HG03558 (cell line): ENCODE measurements at regions not wholly inside any gene's neighbourhood (a gene's known extent, or its start where the extent isn't known, plus 50 kb on each side); places are given as distances from the start of the nearest gene placed in this dataset.
"Not testable (repeated sequence)": the region's sequence is repeated elsewhere in the genome, so short reads cannot be mapped to it uniquely, and the experiment has no call there.

Experiments used
- ATAC-seq: cut with Tn5 transposase; IDR thresholded peaks from one replicate; pipeline ENCODE4 v1.9.1; 2021; ENCODE audit warnings: moderate number of reproducible peaks; ENCODE audit not compliant: unreplicated experiment; ENCODE audit errors: extremely low read depth

DNA sequence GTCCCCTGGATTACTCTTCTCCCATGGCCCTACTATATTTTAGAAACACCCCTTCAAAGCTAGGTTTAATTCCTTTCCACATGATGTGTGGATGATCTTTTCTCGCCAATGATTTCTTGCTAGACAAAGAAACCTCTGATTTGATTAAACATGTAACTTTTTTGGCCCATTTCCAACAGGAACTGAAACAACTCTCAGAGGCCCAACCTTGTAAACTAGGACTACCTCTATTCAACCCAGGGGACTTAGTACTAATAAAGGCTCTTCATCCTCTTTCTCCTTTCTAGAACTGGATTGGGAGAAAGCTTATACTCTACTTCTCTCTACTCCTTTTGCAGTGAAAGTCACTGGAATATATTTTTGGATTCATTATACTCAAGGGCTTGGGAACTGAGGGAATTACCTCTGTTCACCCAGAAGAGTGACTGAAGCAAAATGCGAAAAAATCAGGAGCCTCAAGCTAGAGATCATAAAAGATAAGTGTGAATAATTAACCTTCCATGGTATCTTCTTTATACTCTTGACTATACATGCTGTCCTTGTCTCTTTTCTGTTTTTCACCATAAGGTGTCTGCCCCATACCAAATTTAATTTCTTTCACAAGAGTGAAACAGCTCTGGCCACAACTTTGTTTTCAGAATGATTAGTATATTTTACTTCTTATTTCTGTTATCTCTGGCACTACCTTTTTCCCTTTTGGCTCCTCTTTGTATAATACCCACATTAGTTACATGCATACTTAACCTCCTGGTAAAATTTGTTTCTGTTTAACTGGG, 977.6 kb downstream of the SLITRK5 start:
- ATAC-seq = no peak

DNA sequence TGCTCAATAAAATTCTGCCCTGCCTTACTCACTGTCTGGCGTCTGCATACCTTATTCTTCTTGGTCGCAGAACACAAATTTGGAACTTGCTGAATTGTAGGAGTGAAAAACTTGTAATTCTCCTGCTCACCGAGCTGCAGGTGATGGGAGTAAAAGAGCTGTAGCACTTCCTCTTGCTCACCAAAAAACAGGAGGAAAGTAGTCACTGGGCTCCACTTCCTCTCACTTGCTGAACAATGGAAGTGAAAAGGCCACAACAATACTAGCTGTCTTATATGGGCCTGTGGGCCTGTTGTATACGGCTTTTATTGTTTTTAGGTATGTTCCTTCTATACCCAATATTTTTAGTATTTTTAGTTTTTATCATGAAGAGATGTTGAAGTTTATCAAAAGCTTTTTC, 978.7 kb downstream of the SLITRK5 start:
- no peak for ATAC-seq

DNA sequence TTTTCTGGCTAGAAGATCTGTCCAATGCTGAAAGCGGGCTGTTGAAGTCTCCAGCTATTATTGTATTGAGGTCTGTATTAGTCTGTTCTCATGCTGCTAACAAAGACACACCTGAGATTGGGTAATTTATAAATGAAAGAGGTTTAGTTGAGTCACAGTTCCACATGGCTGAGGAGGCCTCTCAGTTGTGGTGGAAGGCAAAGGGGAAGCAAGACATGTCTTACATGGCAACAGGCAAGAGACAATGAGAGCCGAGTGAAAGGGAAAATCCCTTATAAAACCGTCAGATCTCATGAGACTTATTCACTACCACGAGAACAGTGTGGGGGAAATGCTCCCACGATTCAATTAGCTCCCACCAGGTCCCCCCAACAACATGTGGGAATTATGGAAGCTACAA, 980.4 kb downstream of the SLITRK5 start:
- no peak for ATAC-seq

DNA sequence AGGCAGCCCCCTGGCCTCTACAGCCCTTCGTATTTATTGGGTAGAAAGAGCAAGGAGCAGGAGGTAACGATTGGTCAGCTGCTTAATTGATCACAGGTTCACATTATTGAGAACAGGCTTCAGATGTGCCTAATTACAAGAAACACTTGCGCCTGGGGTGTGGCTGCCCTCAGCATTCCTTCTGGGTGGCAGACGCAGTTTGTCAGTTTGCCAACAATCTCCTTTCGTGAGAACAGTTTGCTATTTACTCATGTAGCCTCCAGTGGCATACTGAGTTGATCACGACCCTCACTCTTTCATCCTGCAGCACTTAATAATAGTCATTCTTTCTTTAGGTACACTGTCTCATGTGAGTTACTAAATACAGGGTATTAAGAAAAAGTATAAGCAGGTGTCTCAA, 985.6 kb downstream of the SLITRK5 start:
- no peak for ATAC-seq

DNA sequence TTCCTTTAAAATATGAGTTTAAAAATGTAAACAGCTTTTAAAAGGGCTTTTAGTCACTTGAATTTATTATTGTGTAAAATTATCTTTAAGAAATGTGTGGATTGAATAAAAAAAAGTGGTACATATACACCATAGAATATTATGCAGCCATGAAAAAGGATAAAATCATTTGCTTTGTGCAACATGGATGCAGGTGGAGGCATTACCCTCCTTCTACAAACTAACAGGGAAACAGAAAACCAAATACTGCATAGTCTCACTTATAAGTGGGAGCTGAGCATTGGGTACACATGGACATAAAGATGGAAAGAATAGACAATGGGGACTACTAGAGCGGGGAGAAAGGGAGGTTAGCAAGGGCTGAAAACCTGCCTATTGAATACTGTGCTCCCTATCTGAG, 999.3 kb downstream of the SLITRK5 start:
- no peak for ATAC-seq

DNA sequence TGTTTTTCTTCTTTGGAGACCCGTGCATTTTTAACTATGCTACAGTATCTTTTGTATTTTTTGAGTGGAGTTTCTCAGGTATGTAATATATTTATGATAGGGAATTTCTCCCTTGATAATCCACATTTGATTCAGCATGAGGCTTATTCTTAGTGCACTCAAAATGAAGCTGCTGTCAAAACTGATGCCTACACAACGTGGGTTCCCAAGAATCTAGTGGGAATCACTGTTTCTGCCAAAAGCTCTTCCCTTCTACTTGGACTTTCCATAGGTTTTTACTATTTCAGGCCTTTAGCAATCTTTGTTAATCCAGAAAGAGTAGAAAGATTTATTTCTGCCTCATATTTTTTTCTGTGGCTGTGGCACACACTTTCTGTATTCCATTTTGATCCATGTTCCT, 1003.7 kb downstream of the SLITRK5 start:
- ATAC-seq = no peak

DNA sequence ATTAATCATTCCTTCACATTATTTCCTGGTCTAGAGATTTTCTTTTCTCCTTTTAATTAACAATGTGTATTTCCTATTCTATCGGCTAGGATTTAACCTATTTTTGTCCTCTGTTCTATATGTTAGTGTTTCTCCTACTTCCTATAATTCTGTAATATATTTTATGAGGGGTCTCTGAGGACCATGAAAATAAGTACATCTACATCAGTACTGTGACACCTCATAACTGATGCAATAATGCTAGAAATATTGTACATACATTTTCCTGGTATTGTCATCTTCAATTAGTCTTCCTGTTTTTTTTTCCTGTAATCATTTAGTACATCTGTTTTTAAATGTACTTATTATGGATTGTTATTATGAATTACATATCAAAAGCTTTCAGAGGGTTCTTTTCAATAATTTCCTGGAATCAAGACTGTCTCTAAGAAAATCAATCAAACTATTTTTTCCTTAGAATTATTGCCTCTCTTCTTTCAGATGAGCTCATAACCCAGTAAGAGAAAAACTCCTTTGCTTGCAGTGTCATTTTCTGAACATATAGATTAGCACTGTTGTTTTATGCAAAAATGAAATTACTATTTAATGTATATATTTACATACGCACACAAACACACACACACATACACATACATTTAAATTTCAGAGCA, 1004.3 kb downstream of the SLITRK5 start:
- no peak for ATAC-seq

DNA sequence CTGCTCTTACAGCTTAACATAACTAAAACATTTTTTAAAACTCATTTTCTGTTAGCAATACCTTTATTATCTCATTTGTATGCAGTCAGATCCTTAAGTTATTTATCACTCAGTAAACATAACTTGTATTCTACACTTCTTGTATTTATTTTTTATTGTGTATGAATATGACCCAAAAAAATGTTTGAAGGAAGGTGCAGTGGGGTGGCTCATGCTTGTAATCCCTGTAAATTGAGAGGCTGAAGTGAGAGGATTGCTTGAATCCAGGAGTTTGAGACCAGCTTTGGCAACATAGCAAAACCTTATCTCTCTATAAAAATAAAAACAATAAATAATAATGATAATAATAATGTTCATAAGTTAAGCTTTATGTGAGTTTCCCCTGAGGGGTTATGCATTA, 1004.8 kb downstream of the SLITRK5 start:
- no peak for ATAC-seq

DNA sequence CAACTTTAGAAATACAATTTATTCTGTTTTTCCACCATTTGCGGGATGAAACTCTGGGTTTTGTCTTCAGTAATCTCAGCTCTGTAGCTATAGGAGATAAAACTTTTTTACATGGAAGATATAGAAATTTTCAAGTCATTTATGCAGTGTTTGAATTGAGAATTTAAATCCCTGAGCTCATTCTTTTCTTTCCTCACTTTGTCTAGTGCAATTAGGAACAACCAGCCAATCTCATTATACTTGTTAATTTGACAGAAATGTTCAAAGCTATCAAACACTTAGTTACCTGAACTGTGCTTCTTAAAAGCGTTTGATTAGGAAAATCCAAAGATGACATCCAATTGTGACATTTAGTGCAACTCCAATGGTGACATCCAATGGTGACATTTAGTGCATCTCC, 1014.3 kb downstream of the SLITRK5 start:
- ATAC-seq = no peak

DNA sequence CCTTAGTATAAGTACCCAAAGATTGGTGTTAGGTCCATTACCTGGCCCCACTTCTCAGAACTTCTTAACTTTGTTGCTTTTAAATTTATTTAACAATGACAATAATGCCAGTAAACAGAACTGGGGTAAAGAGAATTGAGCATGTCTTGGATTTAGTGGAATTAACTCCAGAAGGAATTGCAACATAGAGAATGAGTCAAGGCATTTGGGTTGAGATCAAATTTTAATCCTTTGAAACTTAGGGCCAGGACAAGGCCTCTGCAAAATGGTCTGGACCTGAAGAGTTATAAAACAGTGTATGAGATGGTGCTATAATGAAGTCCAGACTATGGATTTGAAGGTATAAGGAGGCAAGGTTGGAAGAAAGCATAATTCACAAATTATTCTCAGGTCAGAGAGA, 1030.4 kb downstream of the SLITRK5 start:
- no peak for ATAC-seq

DNA sequence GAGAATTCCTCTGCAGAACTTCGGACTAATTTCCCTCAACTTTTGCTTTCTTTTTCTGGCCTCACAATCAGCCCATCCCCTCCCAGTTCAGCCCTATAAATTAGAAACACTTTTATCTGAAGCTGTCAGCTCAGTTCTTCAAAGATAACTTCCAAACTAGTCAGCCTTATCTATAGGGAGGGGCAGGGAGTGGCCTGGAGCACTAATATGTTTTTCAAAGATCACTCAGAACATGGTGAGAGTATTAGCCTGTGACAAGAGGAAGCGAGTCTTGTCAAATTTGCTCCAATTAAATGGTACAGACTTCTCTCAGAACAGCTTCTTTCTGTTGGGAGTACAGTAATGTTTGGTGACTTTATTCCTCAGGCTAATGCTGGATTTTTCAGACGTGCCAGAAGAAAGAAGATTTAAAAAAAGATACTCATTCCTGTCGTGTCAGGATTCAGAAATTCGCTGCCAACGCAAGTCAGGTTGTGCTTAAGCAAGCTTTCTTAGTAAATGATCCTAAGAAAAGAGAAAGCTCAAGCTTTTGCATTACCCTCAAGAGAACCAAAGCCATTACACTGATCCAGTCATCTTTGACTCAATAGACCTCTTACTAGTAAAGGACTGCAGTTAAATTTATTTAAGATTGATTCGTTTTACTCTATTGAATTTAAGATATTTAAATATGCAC, 1033.6 kb downstream of the SLITRK5 start:
- ATAC-seq = no peak

DNA sequence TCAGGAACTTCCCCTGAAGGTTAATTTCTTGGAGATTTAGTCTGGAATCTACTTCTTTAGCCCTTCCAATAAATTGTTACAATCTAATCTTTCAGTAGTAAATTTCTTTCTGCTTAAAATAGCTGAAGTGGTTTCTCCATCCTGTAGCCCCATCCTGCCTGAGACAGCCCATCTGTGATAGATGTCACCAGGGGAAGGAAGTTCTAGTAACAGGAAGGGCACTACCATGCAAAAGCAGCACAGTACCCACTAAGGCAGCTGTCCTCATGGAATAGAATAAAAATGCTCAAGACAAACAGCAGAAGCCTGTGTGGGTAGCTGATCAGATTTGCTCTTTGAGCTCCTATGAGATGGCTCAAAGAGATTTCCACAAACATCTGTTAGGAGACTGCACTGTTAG, 1036.5 kb downstream of the SLITRK5 start:
- ATAC-seq = no peak

DNA sequence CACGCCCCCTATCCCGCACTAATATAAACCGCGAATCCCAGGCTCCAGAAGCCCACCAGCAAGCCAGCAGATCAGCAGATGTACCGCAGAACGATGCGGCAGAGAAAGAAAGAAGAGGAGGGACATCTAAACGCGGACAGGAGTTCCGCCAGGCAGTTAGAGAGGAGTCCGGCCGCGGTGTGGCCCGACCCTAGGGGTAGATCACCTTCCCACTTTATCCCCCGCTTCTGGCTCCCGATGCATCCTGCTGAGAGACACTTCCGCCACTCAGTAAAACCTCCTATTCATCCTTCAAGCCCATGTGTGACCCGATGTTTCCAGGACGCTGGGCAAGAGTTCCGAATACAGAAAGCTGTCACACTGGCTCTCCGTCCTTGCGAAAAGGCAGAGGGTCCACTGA, 1046.8 kb downstream of the SLITRK5 start:
- ATAC-seq = no peak

DNA sequence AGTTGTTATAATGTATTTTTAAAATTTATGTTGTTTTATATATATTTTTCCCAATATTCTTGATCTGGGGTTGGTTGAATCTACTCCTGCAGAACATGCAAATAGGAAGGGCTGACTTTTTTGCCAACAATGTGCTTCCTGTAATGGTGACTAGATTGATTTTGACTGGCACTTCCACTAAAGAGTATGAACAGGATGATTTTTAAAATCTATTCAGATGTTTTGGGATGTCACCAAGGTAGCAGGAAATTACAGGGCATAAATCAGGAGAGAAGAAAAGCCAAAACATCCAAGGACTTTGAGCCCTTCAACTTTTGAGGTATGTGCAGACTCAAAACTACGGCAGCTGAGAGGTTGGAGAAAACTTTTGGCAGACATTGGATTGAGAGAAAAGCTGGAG, 1047.6 kb downstream of the SLITRK5 start:
- ATAC-seq = no peak

DNA sequence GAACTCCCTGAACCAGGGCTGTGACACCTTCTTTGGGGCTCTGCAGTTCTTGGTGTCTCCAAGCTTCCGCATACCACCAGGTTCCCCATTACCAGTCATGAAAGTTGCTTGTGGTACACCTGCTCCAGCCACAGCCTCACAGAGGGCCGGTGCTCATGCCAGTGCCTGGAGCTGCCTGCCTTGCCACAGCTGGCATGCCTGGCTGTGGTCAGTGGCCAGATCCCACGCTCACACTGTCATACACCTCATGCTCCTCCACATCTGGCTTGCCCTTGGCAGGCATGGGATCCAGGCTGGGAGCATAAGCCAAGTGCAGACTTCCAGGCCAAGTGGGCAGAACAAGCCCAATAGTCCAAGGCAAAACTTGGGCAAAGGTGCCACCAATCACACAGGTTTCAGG, 1054.9 kb downstream of the SLITRK5 start:
- ATAC-seq = no peak

DNA sequence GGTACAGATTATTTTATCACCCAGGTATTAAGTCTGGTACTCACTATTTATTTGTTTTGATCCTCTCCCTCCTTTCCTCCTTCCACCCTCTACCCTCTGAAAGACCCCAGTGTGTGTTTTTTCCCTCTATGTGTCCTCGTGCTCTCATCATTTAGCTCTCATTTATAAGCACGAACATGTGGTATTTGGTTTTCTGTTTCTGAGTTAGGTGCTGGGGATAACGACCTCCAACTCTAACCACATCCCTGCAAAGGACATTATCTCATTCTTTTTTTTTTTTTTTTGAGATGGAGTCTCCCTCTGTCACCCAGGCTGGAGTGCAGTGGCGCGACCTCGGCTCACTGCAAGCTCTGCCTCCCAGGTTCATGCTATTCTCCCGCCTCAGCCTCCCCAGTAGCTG, 1056.1 kb downstream of the SLITRK5 start:
- ATAC-seq = not testable (repeated sequence)

DNA sequence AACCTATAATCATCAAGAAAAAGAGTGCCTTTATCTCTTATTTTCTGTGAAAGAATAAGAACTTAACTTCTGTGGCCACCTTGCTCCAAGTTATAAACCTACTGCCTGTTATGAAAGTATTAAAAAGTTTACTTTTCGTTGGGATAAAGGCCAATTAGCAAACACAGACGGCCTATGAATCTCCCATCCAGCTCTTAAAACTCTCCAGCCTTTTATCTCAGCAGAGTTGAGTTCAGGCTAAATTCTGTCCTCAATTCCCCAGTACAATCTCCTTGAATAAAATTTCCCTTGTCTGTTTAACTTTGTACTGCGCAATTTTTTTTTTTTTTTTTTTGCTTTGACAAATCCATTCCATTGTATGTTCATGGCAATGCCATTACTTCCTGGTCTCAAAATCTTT, 1058.4 kb downstream of the SLITRK5 start:
- ATAC-seq = no peak

DNA sequence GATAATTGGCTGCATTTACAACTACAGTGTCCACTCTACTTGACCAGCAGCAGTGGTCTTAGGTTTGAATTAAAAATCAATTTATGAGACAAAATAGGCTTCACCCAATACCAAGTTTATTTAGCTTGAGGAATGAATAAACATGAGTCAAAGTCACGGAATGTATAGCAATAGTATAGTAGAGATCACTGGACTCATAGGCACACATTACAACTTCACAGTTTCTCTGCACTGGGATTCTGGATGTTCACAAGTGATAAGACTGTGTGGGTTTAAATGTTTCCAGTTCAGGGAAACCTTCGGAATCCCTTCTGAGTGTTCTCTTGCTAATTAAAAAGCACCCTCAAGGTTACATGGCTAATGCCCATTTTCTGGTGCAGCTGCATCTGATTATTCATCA, 1064.9 kb downstream of the SLITRK5 start:
- no peak for ATAC-seq

DNA sequence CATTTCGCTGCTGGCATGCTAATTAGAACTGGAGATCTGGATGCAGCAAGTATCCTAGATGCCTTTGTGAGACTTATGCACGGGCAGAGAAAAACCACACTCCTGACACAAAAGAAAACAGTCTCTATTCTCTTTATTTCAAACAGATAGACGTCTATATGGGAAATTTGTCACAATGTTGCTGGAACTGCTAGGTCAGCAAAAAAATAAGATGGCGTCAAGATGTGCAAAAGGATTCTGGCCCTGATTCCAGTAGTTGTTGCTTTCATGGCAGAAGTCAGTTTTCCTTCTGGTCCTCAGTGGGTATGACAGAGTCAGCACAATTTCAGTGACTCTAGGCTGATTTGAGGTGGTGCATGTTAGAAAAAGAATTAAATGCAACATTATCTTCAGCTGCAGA, 1068.0 kb downstream of the SLITRK5 start:
- ATAC-seq = no peak

DNA sequence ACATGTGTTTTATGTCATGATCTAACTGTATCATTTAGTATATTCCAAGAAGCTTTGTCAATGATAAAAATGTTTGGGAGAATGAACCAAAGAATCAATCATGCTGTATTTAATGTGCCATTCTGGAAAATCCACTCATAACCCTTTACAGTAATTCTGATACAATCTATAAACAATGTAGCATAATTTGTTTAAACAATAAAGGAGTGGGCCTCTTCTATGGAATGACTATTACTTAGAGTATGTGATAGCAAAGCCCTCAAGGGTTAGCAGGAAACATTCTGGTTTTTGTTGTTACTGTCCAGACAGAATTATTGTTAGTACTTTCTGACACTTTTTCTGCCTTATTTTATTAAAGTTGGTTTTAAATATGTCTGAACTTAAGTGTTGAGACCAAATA, 1073.1 kb downstream of the SLITRK5 start:
- no peak for ATAC-seq

DNA sequence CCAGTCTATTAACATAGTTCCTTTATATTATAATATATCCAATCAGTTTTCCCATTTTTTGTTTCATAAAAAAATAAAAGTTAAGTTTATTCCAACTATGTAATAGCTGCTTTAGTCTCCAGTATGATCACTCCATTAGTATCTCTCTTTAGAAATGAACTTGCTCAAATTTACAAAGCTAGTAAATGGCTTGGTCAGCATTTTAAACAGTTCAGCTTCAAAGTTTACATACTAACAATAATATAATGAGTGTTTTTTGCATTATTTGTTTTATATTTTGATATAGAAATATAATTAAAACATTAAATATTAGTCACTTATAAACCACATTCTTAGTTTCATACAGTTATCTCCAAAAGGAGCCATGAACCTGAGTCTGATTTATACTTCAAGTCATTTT, 1073.8 kb downstream of the SLITRK5 start:
- ATAC-seq = no peak

DNA sequence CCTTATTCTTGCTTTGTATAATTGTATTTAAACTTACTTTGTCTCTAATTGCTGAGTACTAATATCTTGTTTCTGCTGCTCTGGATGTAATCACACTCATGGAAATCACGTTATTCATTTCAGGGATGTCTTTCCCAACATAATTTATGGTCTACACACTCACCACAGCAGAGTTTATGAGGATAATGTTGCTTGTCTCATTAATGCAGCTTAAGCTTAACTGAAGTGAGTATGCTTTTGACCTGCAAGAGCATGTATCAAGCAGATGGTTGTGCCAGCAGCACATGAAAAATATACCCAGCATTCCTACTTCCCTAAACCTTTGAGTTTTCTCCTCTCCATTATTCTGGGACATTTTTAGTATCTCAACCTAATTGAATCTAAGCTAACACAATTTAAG, 1080.9 kb downstream of the SLITRK5 start:
- ATAC-seq = no peak
